Loucy (cell line): ENCODE measurements at regions not wholly inside any gene's neighbourhood (a gene's known extent, or its start where the extent isn't known, plus 50 kb on each side); places are given as distances from the start of the nearest gene placed in this dataset.

ENCODE experiments used
- EZH2phosphoT487 ChIP-seq: fragments of 200-600 bp; IDR thresholded peaks from 2 replicates; pipeline ENCODE4 v1.6.1; 2018; ENCODE audit warnings: antibody characterized with exemption, mild to moderate bottlenecking, moderate library complexity, borderline replicate concordance
- TF ChIP-seq, protein P1 (sequence below): fragments of 200-600 bp; sonication (generic); conservative IDR thresholded peaks from 2 replicates; pipeline ENCODE4 v1.5.1; 2014; ENCODE audit warnings: mild to moderate bottlenecking, antibody characterized with exemption, low read length

DNA sequence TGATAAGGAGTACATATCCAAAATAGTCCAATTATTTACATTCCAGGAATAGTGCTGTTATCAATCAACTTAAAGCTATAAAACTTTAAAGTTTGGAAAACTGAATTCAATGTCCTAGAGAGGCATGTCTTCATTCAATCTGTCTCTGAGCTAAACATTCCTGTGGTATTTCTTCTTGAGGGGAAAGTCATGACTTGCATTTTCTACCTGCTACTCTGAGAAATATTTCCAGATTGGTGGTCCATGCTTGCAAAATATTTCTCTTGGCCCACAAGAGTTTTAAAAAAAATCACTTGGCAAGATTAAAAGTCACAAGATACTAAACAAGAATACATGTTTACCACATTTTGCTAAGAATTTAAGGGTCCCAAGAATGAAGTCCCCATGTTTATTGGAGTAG is 63.6 kb upstream of the HGF start:
- TF ChIP-seq, protein P1, sequence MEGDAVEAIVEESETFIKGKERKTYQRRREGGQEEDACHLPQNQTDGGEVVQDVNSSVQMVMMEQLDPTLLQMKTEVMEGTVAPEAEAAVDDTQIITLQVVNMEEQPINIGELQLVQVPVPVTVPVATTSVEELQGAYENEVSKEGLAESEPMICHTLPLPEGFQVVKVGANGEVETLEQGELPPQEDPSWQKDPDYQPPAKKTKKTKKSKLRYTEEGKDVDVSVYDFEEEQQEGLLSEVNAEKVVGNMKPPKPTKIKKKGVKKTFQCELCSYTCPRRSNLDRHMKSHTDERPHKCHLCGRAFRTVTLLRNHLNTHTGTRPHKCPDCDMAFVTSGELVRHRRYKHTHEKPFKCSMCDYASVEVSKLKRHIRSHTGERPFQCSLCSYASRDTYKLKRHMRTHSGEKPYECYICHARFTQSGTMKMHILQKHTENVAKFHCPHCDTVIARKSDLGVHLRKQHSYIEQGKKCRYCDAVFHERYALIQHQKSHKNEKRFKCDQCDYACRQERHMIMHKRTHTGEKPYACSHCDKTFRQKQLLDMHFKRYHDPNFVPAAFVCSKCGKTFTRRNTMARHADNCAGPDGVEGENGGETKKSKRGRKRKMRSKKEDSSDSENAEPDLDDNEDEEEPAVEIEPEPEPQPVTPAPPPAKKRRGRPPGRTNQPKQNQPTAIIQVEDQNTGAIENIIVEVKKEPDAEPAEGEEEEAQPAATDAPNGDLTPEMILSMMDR = no peak
- TF ChIP-seq EZH2phosphoT487 = no peak
